ENCODE measurements at regions not wholly inside any gene's neighbourhood (a gene's known extent, or its start where the extent isn't known, plus 50 kb on each side); places are given as distances from the start of the nearest gene placed in this dataset.
"Not testable (repeated sequence)": the region's sequence is repeated elsewhere in the genome, so short reads cannot be mapped to it uniquely, and the experiment has no call there.

GRCh38 chr11:22928207-22928917 is 68.1 kb upstream of the CCDC179 start:
- no peak overlapping the region for H3K4me3 ChIP-seq
- no peak overlapping the region for H3K27ac ChIP-seq (replicated peaks)
- H3K36me3 ChIP-seq: no peaks in the 10 kb centered on the region
- H3K9me3 ChIP-seq (replicated peaks): no peaks in the 10 kb centered on the region
- H3K4me1 ChIP-seq: no peaks in the 10 kb centered on the region
- no peak for TF ChIP-seq CTCF (IDR thresholded peaks at IDR 0.05; ENCODE audit: borderline replicate concordance)
- DNase-seq: no peak
- intact Hi-C loops (cut with micrococcal nuclease): no loop called here
- no peaks in the 10 kb centered on the region for H3K27me3 ChIP-seq (ENCODE audit: low read depth)

- intact Hi-C loops (cut with micrococcal nuclease): no loop called here
- Histone ChIP-seq H3K27me3 (ENCODE audit: low read depth) (no peaks in the 10 kb centered on the region), H3K36me3 (no peaks in the 10 kb centered on the region), H3K4me1 (no peaks in the 10 kb centered on the region), H3K4me3 (no peak overlapping the region), H3K27ac (replicated peaks) (no peak overlapping the region), H3K9me3 (replicated peaks) (no peaks in the 10 kb centered on the region)
- TF ChIP-seq CTCF (IDR thresholded peaks at IDR 0.05; ENCODE audit: borderline replicate concordance): no peak
- DNase-seq: no peak
Observed at GRCh38 chr11:22930816-22931594, 70.7 kb upstream of the CCDC179 start.

- no peak for TF ChIP-seq CTCF (IDR thresholded peaks at IDR 0.05; ENCODE audit: borderline replicate concordance)
- H3K9me3 ChIP-seq (replicated peaks): no peaks in the 10 kb centered on the region
- no peaks in the 10 kb centered on the region for H3K27me3 ChIP-seq (ENCODE audit: low read depth)
- intact Hi-C loops (cut with micrococcal nuclease): no loop called here
- H3K4me1 ChIP-seq: no peaks in the 10 kb centered on the region
- H3K27ac ChIP-seq (replicated peaks): no peak overlapping the region
- no peaks in the 10 kb centered on the region for H3K36me3 ChIP-seq
- DNase-seq: no peak
- H3K4me3 ChIP-seq: no peak overlapping the region
Observed at GRCh38 chr11:22938691-22939090, 78.4 kb upstream of the CCDC179 start.

GRCh38 chr11:22941544-22941943 is 81.3 kb upstream of the CCDC179 start:
- intact Hi-C loops (cut with micrococcal nuclease); H3K36me3 ChIP-seq; H3K9me3 ChIP-seq (replicated peaks); H3K4me1 ChIP-seq; H3K27me3 ChIP-seq (ENCODE audit: low read depth); DNase-seq; H3K27ac ChIP-seq (replicated peaks); H3K4me3 ChIP-seq: not testable (repeated sequence)

GRCh38 chr11:22957786-22958185 is 97.5 kb upstream of the CCDC179 start:
- intact Hi-C loops (cut with micrococcal nuclease): no loop called here
- Histone ChIP-seq H3K4me1 (no peaks in the 10 kb centered on the region), H3K9me3 (replicated peaks) (peaks cover 19% of the 10 kb centered on the region), H3K27ac (replicated peaks) (no peak overlapping the region), H3K27me3 (ENCODE audit: low read depth) (no peaks in the 10 kb centered on the region), H3K36me3 (no peaks in the 10 kb centered on the region), H3K4me3 (no peak overlapping the region)
- DNase-seq: no peak
- no peak for TF ChIP-seq CTCF (IDR thresholded peaks at IDR 0.05; ENCODE audit: borderline replicate concordance)

GRCh38 chr11:22974251-22974650 is 114.0 kb upstream of the CCDC179 start:
- Histone ChIP-seq H3K27ac (replicated peaks) (no peak overlapping the region), H3K4me1 (no peaks in the 10 kb centered on the region), H3K27me3 (ENCODE audit: low read depth) (no peaks in the 10 kb centered on the region), H3K9me3 (replicated peaks) (peaks cover 10% of the 10 kb centered on the region), H3K36me3 (no peaks in the 10 kb centered on the region), H3K4me3 (no peak overlapping the region)
- intact Hi-C loops (cut with micrococcal nuclease): no loop called here
- no peak for TF ChIP-seq CTCF (IDR thresholded peaks at IDR 0.05; ENCODE audit: borderline replicate concordance)
- DNase-seq: no peak
